Stomach smooth muscle (tissue), 2 donors: ENCODE measurements at regions not wholly inside any gene's neighbourhood (a gene's known extent, or its start where the extent isn't known, plus 50 kb on each side); places are given as distances from the start of the nearest gene placed in this dataset.

Experiments used
- H3K27ac ChIP-seq: one replicate; pipeline ENCODE4 v1.7.0; 2013; ENCODE audit warnings: mild to moderate bottlenecking, low read length, inconsistent platforms
- H3K27me3 ChIP-seq, 2 donors: one replicate each; pipeline ENCODE4 v1.7.0; 2013; ENCODE audit warnings: low read length in 2 of 2; ENCODE audit not compliant: insufficient read depth in 2 of 2, control insufficient read depth in 1 of 2
- H3K36me3 ChIP-seq, 2 donors: one replicate each; pipeline ENCODE4 v1.7.0; 2013; ENCODE audit warnings: low read length in 2 of 2; ENCODE audit not compliant: control insufficient read depth in 2 of 2, insufficient read depth in 2 of 2
- H3K4me1 ChIP-seq: one replicate; pipeline ENCODE4 v1.7.0; 2013; ENCODE audit warnings: low read length; ENCODE audit not compliant: control insufficient read depth, insufficient read depth
- H3K4me3 ChIP-seq, 2 donors: one replicate each; pipeline ENCODE4 v1.7.0; 2013; ENCODE audit warnings: low read length in 2 of 2
- H3K9ac ChIP-seq, 2 donors: one replicate each; pipeline ENCODE4 v1.7.0; 2013; ENCODE audit warnings: low read length in 2 of 2, mild to moderate bottlenecking in 1 of 2
- H3K9me3 ChIP-seq, 2 donors: one replicate each; pipeline ENCODE4 v1.7.0; 2013; ENCODE audit warnings: low read length in 2 of 2; ENCODE audit not compliant: control insufficient read depth in 2 of 2
- donor health status: healthy.
- donor health status: Pancreatic carcinoma.

DNA sequence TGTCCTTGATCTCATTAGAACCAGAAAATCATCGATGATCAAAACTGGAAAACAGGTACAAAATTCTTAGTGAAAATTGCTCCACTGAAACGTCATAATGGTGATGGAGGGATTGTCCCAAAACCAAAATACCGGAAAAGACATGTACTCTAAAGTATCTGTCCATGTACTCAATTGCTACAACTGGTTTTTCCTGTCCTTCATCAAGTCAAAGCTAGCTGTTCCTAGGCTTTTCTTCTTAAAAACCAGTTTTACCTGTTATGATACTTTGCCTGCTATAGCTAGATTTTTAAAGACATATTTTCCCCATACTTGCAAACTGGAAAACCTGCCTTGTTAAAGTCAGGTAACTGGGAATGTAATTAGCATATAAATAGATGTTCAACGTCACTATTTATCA is 50.5 kb upstream of the LRRC1 start:
- Histone ChIP-seq H3K4me1 (no peaks in the 10 kb centered on the region), H3K9me3 (no peaks in the 10 kb centered on the region), H3K4me3 (no peak overlapping the region), H3K36me3 (no peaks in the 10 kb centered on the region), H3K27me3 (no peaks in the 10 kb centered on the region), H3K9ac (no peak overlapping the region), H3K27ac (no peak overlapping the region)

DNA sequence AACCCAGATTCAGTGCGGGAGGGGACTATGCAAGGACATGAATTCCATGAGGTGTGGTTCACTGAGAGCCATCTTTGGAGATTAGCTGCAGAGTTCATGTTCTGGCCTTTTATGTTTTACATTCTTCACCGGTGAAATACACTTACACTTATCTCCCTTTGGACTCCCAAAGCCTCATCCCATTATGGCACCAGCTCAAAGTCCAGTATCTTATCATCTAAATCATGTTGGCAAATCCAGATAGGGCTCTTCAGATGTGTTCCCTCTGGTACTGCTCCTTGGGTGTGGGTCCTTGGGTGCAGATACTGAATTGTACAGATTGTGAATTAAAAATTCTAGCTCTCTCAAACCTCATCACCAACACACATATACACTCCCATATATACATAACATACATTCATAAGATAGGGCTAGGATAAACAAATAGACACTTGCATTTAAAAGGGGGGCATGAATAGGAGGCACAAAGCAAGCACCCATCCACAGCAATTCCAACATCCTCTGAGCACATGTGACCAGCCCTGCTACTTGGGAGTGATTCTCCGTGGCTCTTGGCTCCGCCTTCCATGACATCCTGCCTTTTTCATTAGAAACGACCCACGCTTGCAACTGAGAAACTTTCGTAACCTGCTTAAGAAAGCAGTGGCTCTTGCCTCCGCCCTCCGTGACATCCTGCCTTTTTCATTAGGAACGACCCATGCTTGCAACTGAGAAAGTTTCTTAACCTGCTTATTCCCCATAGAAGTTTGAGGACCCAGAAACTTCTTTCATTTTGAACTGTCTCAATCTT is 53.6 kb upstream of the LRRC1 start:
- Histone ChIP-seq H3K36me3 (no peaks in the 10 kb centered on the region), H3K4me3 (no peak overlapping the region), H3K9me3 (no peaks in the 10 kb centered on the region), H3K27me3 (no peaks in the 10 kb centered on the region), H3K27ac (no peak overlapping the region), H3K4me1 (no peaks in the 10 kb centered on the region), H3K9ac (no peak overlapping the region)

DNA sequence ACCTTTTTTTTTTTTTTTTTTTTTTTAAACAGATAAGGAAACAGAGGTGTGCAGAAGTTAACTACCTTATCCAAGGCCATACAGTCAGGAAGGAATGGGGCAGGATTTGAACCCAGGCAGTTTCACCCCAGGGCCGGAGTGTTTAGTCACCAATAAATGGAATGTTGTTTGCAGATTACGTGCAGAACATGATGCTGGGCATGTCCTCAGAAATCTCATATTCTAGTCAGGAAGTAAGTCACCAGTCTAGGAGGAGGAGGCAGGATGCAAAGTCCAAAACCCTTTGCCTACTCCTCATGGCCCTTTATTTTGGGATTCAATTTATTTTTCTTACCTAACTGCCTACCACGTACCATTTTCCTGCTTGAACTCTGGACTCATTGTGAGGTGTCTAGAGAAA is 57.1 kb upstream of the LRRC1 start:
- Histone ChIP-seq H3K4me3 (no peak overlapping the region), H3K36me3 (no peaks in the 10 kb centered on the region), H3K9ac (no peak overlapping the region), H3K4me1 (no peaks in the 10 kb centered on the region), H3K27ac (no peak overlapping the region), H3K27me3 (no peaks in the 10 kb centered on the region), H3K9me3 (no peaks in the 10 kb centered on the region)

DNA sequence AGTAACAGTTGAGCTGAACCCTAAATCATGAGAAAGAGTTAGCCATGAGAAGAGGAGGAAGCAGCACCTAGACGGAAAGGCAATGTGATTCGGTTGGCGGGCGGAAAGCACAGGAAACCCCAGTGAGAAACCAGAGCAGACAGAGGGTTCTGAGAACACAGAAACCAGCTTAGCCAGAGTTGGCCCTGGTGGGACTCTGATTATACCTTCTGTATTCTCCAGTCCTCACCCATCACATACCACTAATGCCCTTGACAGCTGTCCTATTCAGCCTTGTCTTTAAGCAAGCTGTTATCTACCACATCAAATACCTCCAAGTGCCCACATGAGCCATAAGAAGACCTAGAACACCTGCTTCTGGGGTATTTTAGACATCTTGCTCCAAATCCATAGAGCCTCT is 58.9 kb upstream of the LRRC1 start:
- no peak overlapping the region for H3K27ac ChIP-seq
- H3K27me3 ChIP-seq: no peaks in the 10 kb centered on the region
- no peaks in the 10 kb centered on the region for H3K9me3 ChIP-seq
- H3K9ac ChIP-seq: no peak overlapping the region
- no peak overlapping the region for H3K4me3 ChIP-seq
- H3K4me1 ChIP-seq: no peaks in the 10 kb centered on the region
- no peaks in the 10 kb centered on the region for H3K36me3 ChIP-seq

DNA sequence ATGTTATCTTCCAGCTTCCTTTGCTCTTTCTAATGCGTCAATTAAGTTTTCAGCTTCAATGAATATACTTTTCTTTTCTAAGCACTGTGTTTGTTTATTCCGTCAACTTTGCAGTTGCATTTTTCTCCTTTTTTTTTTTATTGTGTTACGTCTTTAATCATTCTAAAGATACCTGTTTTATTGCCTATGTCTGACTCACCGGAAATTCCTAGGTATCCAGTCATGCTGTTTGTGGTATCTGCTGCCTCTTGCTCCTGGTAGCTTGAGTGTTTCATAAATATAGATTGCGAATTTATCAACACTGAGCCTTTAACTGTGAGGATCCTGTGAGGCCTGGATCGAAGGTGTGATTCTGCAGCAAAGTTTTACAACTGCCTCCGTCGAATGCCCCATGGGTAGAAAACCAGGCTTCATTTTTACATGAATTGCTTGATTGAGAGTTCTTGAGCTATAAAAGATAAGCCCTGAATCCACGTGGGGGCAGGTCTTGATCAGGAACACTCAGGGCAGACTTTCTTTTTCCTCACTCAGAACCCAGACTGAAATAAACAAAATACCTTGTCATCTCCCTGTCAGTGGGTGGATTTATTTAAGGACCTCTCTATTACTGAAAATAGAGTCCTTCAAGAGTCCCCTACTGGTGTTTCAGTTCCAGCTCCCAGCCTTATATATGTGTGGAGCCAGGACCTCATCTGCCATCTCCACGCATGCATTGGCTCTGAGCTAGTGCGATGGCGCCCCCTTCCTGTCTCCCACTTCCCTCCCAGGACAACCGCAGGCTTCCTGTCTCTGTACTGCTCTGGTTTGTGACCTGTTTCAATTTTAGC is 60.1 kb upstream of the LRRC1 start:
- no peak overlapping the region for H3K27ac ChIP-seq
- no peak overlapping the region for H3K4me3 ChIP-seq
- H3K9me3 ChIP-seq: no peaks in the 10 kb centered on the region

DNA sequence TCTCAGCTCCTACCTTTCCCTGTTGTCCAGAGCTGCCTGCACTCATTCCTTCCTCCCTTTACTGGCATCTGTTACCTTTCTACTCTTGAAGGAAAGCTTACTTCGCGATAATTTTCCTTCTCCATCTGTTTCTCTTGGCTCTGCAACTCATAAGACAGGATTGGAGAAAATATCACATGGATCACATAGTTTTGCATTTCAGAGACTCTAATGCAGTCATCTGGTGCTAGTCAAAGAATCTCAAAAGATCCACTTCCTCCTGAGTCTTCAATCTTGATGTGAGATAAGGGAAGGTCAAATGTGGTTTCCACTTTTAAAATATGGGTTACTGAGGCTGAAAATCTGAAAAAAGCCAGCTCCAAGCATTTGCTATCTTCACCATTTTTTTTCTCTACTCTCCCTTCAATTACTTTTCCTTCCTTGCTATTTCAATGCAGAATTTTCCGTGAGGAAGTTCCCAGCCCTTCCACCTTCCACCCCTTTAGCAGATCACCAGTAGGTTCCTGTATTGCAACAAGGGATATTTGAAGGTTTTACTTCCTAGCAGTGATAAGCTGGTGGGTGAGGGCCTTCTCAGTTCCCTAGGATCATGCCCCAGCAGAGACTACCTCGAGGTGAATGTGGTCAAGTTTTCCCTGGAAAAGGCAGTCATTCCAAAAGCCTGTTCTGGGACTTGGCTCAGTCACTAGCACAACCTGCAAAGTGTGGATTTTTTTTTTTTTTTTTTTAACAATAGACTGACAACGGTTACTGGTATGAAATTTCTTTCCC is 62.8 kb upstream of the LRRC1 start:
- Histone ChIP-seq H3K4me3 (no peak overlapping the region), H3K36me3 (no peaks in the 10 kb centered on the region), H3K27me3 (no peaks in the 10 kb centered on the region), H3K4me1 (no peaks in the 10 kb centered on the region), H3K9me3 (no peaks in the 10 kb centered on the region), H3K27ac (no peak overlapping the region), H3K9ac (no peak overlapping the region)

More for the DNA sequence above, 60.1 kb upstream of the LRRC1 start:
- H3K4me1 ChIP-seq: no peaks in the 10 kb centered on the region
- H3K36me3 ChIP-seq: no peaks in the 10 kb centered on the region
- no peaks in the 10 kb centered on the region for H3K27me3 ChIP-seq
- no peak overlapping the region for H3K9ac ChIP-seq

DNA sequence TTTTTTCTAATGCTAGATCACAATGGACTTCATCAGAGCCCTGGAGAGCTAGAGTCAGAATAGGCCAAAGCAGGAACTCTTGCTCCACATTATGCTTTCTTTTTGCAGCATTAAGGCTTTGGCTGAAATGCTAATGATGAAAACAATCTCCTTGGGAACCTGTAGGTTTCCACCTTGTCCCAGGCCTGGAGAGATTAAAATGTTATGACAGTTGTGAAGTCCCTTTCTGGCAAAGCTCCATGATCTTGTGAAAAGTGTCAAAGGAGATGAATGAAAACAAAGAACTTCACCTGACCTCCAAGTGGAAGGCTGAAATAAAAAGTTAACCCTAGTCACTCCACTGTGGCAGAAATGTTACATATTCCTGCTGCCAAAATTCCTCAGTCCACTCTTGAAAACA is 64.0 kb upstream of the LRRC1 start:
- Histone ChIP-seq H3K9ac (no peak overlapping the region), H3K27me3 (no peaks in the 10 kb centered on the region), H3K4me1 (peaks cover 3% of the 10 kb centered on the region), H3K27ac (no peak overlapping the region), H3K36me3 (no peaks in the 10 kb centered on the region), H3K4me3 (no peak overlapping the region), H3K9me3 (no peaks in the 10 kb centered on the region)

DNA sequence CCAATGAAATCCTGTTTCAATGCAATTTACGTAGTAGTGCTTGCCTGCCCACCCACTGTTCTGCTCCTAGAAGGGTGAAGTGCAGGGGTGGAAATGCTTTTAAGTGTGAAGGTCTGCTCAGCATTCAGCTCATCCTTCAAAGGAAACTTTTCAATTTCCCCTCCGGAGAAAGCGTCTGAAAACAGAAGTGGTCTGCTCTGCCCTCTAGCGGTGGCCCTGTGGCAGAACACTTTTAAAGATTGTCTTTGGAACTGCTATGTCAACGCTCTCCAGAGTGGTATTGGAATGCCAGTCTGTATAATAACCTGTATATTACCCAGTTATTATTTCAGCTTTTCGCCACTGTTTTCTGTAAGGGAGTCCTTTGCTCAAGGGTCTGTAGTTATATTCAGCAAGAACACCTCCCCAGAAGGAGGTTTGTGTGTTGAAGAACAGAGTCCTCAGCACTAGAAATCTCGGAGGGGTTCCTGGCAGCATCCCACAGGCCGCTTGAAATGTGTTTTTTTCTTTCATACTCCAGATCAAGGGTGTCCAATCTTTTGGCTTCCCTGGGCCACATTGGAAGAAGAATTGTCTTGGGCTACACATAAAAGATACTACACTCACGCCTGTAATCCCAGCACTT is 63.1 kb upstream of the KLHL31 start:
- H3K9ac ChIP-seq: no peak overlapping the region
- no peaks in the 10 kb centered on the region for H3K27me3 ChIP-seq
- peaks cover 3% of the 10 kb centered on the region for H3K4me1 ChIP-seq
- H3K9me3 ChIP-seq: no peaks in the 10 kb centered on the region
- H3K27ac ChIP-seq: no peak overlapping the region
- H3K36me3 ChIP-seq: no peaks in the 10 kb centered on the region
- H3K4me3 ChIP-seq: peak overlapping the region in 1 of 2 donors; percentile 66

DNA sequence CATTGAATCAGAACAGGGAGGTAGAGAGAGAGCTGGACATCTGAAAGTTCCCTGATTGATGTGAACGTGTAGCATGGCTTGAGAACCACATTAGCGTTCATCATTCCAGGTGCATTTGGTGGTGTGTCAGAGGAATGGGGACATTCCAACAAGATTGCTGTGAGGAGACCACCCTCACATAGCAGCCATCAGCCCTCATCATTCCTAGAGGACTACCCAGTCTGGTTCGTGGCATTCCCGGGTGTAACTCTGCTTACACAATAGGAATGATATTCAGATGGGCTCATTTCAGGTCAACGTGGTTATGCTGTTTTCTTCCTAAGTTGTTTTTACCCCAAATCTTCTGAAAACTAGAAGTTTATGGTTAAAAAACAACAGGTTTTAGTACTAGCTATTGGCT is 62.2 kb upstream of the KLHL31 start:
- H3K27ac ChIP-seq: no peak overlapping the region
- no peak overlapping the region for H3K4me3 ChIP-seq
- H3K9ac ChIP-seq: no peak overlapping the region

DNA sequence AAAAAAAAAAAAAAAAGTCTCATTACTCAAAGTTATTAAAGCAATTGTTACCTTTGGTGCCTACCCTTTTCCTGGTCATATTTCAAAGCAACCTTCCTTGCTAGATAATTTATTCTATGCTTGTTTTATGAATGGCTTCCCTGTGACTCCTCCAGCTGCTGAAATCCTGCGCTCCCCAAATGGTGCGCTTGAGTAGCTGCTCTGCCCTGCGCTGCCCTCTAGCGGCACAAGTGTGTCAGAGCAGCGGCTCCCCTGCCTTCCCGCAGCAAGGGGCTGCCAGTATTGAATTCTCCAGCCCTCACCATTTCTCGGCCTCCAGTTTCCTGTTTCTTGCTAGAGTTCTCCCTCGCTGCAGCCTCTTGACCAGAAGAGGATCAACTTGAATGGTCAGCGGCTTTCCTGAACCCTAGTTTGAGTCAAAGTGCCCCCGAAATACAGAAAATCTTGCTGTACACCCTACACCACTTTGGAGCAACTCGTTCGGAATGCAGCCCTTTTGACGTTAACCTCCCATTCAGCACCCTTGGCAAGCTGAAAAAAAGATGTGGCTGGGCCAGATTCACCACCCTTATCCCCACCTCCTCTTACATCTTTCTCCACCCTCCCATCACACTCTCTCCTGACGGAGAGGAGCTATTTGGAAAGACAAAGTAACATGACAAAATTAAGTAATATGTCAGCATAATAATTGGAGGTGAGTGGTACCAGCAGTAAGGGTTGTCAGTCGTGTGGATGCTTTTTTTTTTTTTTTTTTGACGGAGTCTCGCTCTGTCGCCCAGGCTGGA is 60.4 kb upstream of the KLHL31 start:
- Histone ChIP-seq H3K9me3 (no peaks in the 10 kb centered on the region), H3K27ac (no peak overlapping the region), H3K9ac (no peak overlapping the region), H3K36me3 (no peaks in the 10 kb centered on the region), H3K27me3 (peaks cover 0 to 3% of the 10 kb centered on the region in 2 donors), H3K4me3 (no peak overlapping the region), H3K4me1 (peaks cover 3% of the 10 kb centered on the region)

More for the DNA sequence above, 62.2 kb upstream of the KLHL31 start:
- Histone ChIP-seq H3K27me3 (peaks cover 0 to under 1% of the 10 kb centered on the region in 2 donors), H3K36me3 (no peaks in the 10 kb centered on the region), H3K9me3 (no peaks in the 10 kb centered on the region), H3K4me1 (peaks cover 3% of the 10 kb centered on the region)
